ENCODE measurements at regions not wholly inside any gene's neighbourhood (a gene's known extent, or its start where the extent isn't known, plus 50 kb on each side); places are given as distances from the start of the nearest gene placed in this dataset.

- Histone ChIP-seq H3K9me3 (ENCODE audit: low read depth) (no peaks in the 10 kb centered on the region), H3K4me2 (no peak overlapping the region), H3K36me3 (replicated peaks; ENCODE audit: insufficient read depth, low read depth) (no peaks in the 10 kb centered on the region), H2AFZ (no peak overlapping the region), H3K4me1 (ENCODE audit: insufficient read depth) (peaks cover 3% of the 10 kb centered on the region), H3K79me2 (no peaks in the 10 kb centered on the region), H4K20me1 (ENCODE audit: insufficient read depth, poor library complexity, severe bottlenecking) (no peaks in the 10 kb centered on the region), H3K27me3 (no peaks in the 10 kb centered on the region), H3K9me2 (replicated peaks; ENCODE audit: insufficient read depth) (no peaks in the 10 kb centered on the region), H3K4me3 (no peak overlapping the region), H3K27ac (no peak overlapping the region)
- no peak for TF ChIP-seq CTCF (IDR thresholded peaks at IDR 0.05; ENCODE audit: poor library complexity)
- TF ChIP-seq EZH2 (IDR thresholded peaks at IDR 0.05; ENCODE audit: borderline replicate concordance) = no peak
- no peak for TF ChIP-seq EZH2phosphoT487 (IDR thresholded peaks at IDR 0.05; ENCODE audit: low read depth, severe bottlenecking, unreplicated experiment)
- 76% methylated on average over 2 of the region's 2 CpGs for WGBS (ENCODE audit: low lambda C conversion rate, missing lambda C conversion rate)
- no peak for DNase-seq (ENCODE audit: low spot score)
Observed at GRCh38 chr3:103047640-103048039, 612.8 kb downstream of the ZPLD1 start.

GRCh38 chr3:103048068-103048722 is 613.4 kb downstream of the ZPLD1 start:
- Histone ChIP-seq H3K4me2 (no peak overlapping the region), H2AFZ (no peak overlapping the region)
- 83% methylated on average over 5 of the region's 5 CpGs for WGBS (ENCODE audit: low lambda C conversion rate, missing lambda C conversion rate)

GRCh38 chr3:103052236-103052830 is 617.5 kb downstream of the ZPLD1 start:
- no peak overlapping the region for H3K4me3 ChIP-seq
- no peak overlapping the region for H3K4me2 ChIP-seq
- no peaks in the 10 kb centered on the region for H3K9me2 ChIP-seq (replicated peaks; ENCODE audit: insufficient read depth)
- DNase-seq (ENCODE audit: low spot score) = peak; percentile 6
- H2AFZ ChIP-seq = peak overlapping the region; percentile 6
- no peaks in the 10 kb centered on the region for H3K9me3 ChIP-seq (ENCODE audit: low read depth)
- peaks cover 20% of the 10 kb centered on the region for H3K4me1 ChIP-seq (ENCODE audit: insufficient read depth)
- WGBS (ENCODE audit: low lambda C conversion rate, missing lambda C conversion rate) = 94% methylated on average over 1 of the region's 1 CpG
- H4K20me1 ChIP-seq (ENCODE audit: insufficient read depth, poor library complexity, severe bottlenecking) = no peaks in the 10 kb centered on the region
- H3K27me3 ChIP-seq = no peaks in the 10 kb centered on the region
- no peaks in the 10 kb centered on the region for H3K36me3 ChIP-seq (replicated peaks; ENCODE audit: insufficient read depth, low read depth)
- H3K79me2 ChIP-seq = no peaks in the 10 kb centered on the region
- H3K27ac ChIP-seq = no peak overlapping the region
- TF ChIP-seq EZH2 (IDR thresholded peaks at IDR 0.05; ENCODE audit: borderline replicate concordance) (no peak), CTCF (IDR thresholded peaks at IDR 0.05; ENCODE audit: poor library complexity) (no peak), EZH2phosphoT487 (IDR thresholded peaks at IDR 0.05; ENCODE audit: low read depth, severe bottlenecking, unreplicated experiment) (no peak)

More at GRCh38 chr3:103048068-103048722, 613.4 kb downstream of the ZPLD1 start:
- Histone ChIP-seq H3K4me1 (ENCODE audit: insufficient read depth) (peaks cover 3% of the 10 kb centered on the region), H3K27ac (no peak overlapping the region), H3K4me3 (no peak overlapping the region), H3K36me3 (replicated peaks; ENCODE audit: insufficient read depth, low read depth) (no peaks in the 10 kb centered on the region), H3K9me2 (replicated peaks; ENCODE audit: insufficient read depth) (no peaks in the 10 kb centered on the region), H3K9me3 (ENCODE audit: low read depth) (no peaks in the 10 kb centered on the region), H4K20me1 (ENCODE audit: insufficient read depth, poor library complexity, severe bottlenecking) (no peaks in the 10 kb centered on the region), H3K27me3 (no peaks in the 10 kb centered on the region), H3K79me2 (no peaks in the 10 kb centered on the region)
- TF ChIP-seq CTCF (IDR thresholded peaks at IDR 0.05; ENCODE audit: poor library complexity) (no peak), EZH2phosphoT487 (IDR thresholded peaks at IDR 0.05; ENCODE audit: low read depth, severe bottlenecking, unreplicated experiment) (no peak), EZH2 (IDR thresholded peaks at IDR 0.05; ENCODE audit: borderline replicate concordance) (no peak)
- no peak for DNase-seq (ENCODE audit: low spot score)
